ENCODE measurements at regions not wholly inside any gene's neighbourhood (a gene's known extent, or its start where the extent isn't known, plus 50 kb on each side); places are given as distances from the start of the nearest gene placed in this dataset.

DNA sequence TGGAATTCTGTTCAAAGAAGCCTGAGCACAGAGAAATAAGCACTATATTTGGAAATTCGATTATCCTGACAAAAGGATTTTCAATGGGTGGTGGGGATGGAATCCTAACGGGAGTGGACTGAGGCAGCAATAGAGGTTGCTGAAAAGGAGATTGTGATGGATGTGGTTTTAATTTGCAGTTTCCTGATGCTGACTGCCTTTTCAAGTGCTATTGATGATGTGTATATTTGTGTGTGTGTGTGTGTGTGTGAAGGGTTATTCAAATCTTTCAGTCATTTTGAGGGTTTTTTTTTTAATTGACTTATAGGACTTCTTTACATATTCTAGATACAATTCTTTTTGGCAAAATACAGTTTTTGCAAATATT is 614.5 kb downstream of the HINT1 start:
- Histone ChIP-seq H3K27ac (ENCODE audit: low read depth, low read length) (peak overlapping the region; percentile 2; the same call in 1 of the 2 replicates), H3K36me3 (ENCODE audit: insufficient read depth, low read length) (no peaks in the 10 kb centered on the region), H3K4me3 (ENCODE audit: low read length) (no peak overlapping the region), H3K9me3 (ENCODE audit: insufficient read depth, low read depth, low read length) (peaks cover 14% of the 10 kb centered on the region), H3K9ac (ENCODE audit: low read depth, low read length) (no peak overlapping the region), H3K4me1 (ENCODE audit: insufficient read depth, low read length) (no peaks in the 10 kb centered on the region), H3K27me3 (ENCODE audit: insufficient read depth, low read length) (no peaks in the 10 kb centered on the region)
- WGBS, result 78% methylated on average over 2 of the region's 2 CpGs

DNA sequence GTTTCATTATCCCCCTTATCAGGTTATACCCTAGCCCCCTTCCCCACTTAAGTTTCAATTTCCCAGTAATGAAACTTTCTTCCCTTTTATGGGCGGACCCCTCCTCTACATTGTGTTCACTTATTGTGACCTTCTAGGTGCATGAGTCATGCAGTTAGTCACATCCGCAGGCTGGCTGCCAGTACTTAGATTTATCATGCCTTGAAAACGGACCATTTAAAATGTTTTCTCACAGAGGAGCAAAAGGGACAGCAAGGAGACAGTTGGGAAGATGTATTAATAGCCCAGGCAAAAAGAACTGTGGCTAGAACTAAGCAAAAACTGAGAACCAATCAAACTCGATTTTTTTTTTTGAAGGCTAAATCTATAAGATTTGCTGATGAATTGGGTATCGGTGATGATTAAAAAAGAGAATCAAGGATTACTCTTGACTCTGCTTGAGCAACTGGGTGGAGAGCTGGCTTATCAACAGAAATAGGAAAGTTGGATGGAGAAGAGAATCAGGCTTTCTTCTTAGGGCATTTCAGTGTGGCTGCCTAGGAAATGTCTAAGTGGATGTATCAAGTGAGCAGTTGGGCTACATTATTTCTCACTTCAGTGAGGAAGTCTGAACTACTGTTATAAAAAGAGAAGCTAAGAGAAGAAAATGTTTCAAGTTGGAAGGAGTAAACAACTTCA is 615.0 kb downstream of the HINT1 start:
- Histone ChIP-seq H3K4me3 (ENCODE audit: low read length) (no peak overlapping the region), H3K36me3 (ENCODE audit: insufficient read depth, low read length) (no peaks in the 10 kb centered on the region), H3K9ac (ENCODE audit: low read depth, low read length) (no peak overlapping the region), H3K4me1 (ENCODE audit: insufficient read depth, low read length) (no peaks in the 10 kb centered on the region), H3K27ac (ENCODE audit: low read depth, low read length) (peak overlapping the region; percentile 2; the same call in 1 of the 2 replicates), H3K9me3 (ENCODE audit: insufficient read depth, low read depth, low read length) (peaks cover 19% of the 10 kb centered on the region), H3K27me3 (ENCODE audit: insufficient read depth, low read length) (no peaks in the 10 kb centered on the region)
- WGBS, result 85% methylated on average over 5 of the region's 5 CpGs

DNA sequence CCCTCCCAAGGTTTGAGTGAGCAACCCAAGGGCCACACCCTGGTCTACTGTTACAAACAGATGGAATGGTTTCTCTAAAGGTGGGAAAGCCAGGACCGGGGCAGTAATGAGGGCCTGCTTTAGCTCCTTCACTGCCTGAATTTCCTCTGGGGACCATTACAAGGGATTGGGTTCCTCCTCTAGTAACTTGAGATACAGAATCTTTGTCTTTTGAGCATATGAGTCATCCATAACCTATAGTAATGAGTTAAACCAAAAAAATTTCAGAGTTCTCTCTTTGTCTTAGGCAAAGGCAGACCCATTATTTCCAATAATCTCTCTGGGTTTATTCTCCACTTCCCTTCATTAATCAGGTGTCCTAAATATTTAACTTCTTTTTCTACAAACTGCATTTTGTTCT is 618.8 kb downstream of the HINT1 start:
- Histone ChIP-seq H3K9ac (ENCODE audit: low read depth, low read length) (no peak overlapping the region), H3K4me3 (ENCODE audit: low read length) (no peak overlapping the region), H3K36me3 (ENCODE audit: insufficient read depth, low read length) (no peaks in the 10 kb centered on the region), H3K4me1 (ENCODE audit: insufficient read depth, low read length) (no peaks in the 10 kb centered on the region), H3K27me3 (ENCODE audit: insufficient read depth, low read length) (no peaks in the 10 kb centered on the region), H3K9me3 (ENCODE audit: insufficient read depth, low read depth, low read length) (peaks cover 29% of the 10 kb centered on the region), H3K27ac (ENCODE audit: low read depth, low read length) (no peak overlapping the region)
- WGBS, result 89% methylated on average over 1 of the region's 1 CpG

DNA sequence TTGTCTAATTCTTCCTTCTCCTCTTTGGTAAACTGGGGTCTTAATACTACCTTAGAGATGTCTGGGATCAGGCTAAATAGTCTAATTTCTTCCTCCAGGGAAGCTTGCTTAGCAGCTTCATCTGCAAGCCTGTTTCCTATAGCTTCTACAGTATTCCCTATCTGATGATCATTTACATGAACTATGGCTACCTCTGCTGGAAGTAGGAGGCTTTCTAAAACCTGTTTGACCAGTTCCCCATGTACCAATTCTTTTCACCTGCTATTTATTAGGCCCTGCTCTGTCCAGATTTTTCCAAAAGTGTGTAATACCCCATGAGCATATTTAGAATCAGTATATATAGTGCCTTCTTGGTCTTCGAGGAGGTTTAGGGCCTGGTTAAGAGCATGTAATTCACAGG is 619.8 kb downstream of the HINT1 start:
- 100% methylated on average over 1 of the region's 1 CpG for WGBS
- no peak overlapping the region for H3K9ac ChIP-seq (ENCODE audit: low read depth, low read length)
- H3K27ac ChIP-seq (ENCODE audit: low read depth, low read length), result no peak overlapping the region
- H3K9me3 ChIP-seq (ENCODE audit: insufficient read depth, low read depth, low read length), result peaks cover 29% of the 10 kb centered on the region
- H3K27me3 ChIP-seq (ENCODE audit: insufficient read depth, low read length), result no peaks in the 10 kb centered on the region
- no peak overlapping the region for H3K4me3 ChIP-seq (ENCODE audit: low read length)
- no peaks in the 10 kb centered on the region for H3K36me3 ChIP-seq (ENCODE audit: insufficient read depth, low read length)
- no peaks in the 10 kb centered on the region for H3K4me1 ChIP-seq (ENCODE audit: insufficient read depth, low read length)

DNA sequence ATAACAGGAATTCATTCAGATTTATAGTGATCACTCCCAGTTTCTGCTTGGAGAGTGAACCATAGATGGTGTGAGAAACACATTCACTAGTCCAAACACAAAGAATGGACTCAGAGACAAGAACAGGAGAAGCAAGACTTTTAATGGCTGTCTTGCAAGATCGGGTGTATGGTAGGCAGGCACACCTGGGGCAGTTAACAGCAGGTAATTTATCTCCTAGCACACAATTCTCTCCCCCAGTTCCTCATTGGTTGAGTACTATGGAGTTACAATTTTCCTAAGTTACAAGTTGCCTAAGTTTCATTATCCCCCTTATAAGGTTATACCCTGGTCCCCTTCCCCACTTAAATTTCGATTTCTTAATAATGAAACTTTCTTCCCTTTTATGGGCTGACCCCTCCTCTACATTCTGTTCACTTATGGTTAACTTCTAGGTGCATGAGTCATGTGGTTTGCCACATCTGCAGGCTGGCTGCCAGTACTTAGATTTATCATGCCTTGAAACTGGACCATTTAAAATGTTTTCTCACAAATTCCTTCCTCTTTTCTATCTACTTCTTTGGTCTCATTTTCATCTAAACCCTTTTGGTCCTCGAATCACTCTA is 623.3 kb downstream of the HINT1 start:
- Histone ChIP-seq H3K9ac (ENCODE audit: low read depth, low read length) (no peak overlapping the region), H3K4me3 (ENCODE audit: low read length) (no peak overlapping the region), H3K27ac (ENCODE audit: low read depth, low read length) (no peak overlapping the region), H3K9me3 (ENCODE audit: insufficient read depth, low read depth, low read length) (peaks cover 29% of the 10 kb centered on the region), H3K4me1 (ENCODE audit: insufficient read depth, low read length) (no peaks in the 10 kb centered on the region), H3K27me3 (ENCODE audit: insufficient read depth, low read length) (no peaks in the 10 kb centered on the region), H3K36me3 (ENCODE audit: insufficient read depth, low read length) (no peaks in the 10 kb centered on the region)
- WGBS, result 92% methylated on average over 2 of the region's 3 CpGs

DNA sequence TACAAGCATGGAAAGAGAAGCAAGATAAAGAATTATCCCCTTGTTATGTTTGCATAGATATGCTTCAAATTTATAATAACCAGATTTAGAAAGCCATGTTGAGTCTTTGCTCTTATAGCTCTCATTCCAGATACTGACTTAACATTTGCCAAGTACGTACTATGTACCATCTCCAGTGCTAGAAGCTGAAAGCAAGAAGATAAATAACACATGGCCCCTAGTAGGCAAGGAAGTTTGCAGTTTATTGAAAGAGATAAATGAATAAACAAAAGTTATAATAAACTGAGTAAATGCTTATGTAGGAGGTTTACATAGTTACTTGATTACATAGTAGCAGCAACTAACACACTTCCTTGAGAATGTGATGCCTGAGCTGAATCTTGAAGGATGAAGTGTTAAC is 628.4 kb downstream of the HINT1 start:
- 100% methylated on average over 1 of the region's 1 CpG for WGBS
- Histone ChIP-seq H3K4me1 (ENCODE audit: insufficient read depth, low read length) (no peaks in the 10 kb centered on the region), H3K9me3 (ENCODE audit: insufficient read depth, low read depth, low read length) (no peaks in the 10 kb centered on the region), H3K27me3 (ENCODE audit: insufficient read depth, low read length) (no peaks in the 10 kb centered on the region), H3K9ac (ENCODE audit: low read depth, low read length) (no peak overlapping the region), H3K27ac (ENCODE audit: low read depth, low read length) (no peak overlapping the region), H3K4me3 (ENCODE audit: low read length) (no peak overlapping the region), H3K36me3 (ENCODE audit: insufficient read depth, low read length) (no peaks in the 10 kb centered on the region)

DNA sequence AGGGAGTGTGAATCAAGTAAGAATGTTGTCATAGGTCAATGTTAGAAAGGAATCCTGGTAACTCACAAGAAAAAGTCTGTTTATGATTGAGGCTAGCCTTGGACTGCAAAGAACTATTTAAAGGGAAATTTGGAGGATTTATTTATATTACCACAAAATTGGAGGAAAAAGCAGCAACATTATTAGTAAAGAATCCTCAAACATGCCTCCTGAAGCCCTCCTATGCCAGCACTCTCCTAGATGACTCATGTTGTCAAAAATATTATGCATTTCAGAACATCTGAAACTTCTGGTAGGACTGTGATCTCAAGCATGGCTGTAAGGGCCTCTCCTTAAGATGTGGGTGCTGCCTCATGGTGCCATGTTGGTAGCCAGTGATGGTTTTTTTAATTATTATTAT is 628.5 kb downstream of the CHSY3 start:
- Histone ChIP-seq H3K4me3 (ENCODE audit: low read length) (no peak overlapping the region), H3K9ac (ENCODE audit: low read depth, low read length) (no peak overlapping the region), H3K4me1 (ENCODE audit: insufficient read depth, low read length) (no peaks in the 10 kb centered on the region), H3K27me3 (ENCODE audit: insufficient read depth, low read length) (no peaks in the 10 kb centered on the region), H3K36me3 (ENCODE audit: insufficient read depth, low read length) (no peaks in the 10 kb centered on the region), H3K27ac (ENCODE audit: low read depth, low read length) (no peak overlapping the region), H3K9me3 (ENCODE audit: insufficient read depth, low read depth, low read length) (no peaks in the 10 kb centered on the region)

DNA sequence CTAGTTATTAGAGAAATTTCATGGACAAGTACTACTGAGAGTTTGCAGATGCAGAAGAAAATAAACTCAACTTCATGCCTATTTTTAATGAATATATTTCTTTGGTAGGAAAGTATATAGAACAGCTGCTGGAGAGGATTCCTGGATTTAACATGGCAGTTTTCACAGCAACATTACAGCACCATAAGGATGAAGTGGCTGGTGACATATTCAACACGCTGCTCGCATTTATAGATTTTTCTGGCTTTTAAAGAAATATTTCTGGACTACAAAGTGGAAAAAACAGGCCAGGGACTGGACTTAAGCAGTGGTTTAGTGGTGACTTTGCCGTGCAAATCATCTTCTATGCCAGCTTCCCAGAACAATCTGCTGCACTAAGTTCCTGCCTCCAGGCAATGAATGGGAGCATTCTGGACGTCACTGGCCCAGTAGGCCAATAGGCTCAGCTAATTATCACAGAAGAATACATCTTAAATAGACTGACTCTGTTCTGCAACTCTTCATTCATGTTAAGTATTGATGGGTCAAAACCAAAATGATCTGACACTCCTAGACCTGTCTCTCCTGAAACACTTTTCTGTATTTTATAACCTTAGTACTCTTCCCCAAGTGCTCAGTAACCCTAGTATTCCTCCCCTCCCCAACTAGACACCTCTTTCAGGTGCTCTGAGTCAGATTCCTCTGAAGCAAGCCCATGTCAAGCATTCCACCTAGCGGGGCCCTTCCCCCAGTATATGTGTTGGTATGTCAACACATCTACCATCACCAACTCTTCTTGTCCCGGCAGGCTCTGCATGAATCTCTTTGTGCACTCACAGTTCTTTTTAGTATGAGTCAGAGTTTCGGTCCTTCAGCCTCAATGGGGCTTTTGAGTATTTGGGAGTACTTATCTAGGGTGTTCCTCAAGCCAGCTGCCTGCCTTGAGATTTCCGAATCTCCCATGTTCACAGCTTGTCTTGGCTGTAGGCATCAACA is 625.5 kb downstream of the CHSY3 start:
- WGBS, result 86% methylated on average over 8 of the region's 8 CpGs
- no peaks in the 10 kb centered on the region for H3K27me3 ChIP-seq (ENCODE audit: insufficient read depth, low read length)
- no peaks in the 10 kb centered on the region for H3K9me3 ChIP-seq (ENCODE audit: insufficient read depth, low read depth, low read length)
- no peaks in the 10 kb centered on the region for H3K4me1 ChIP-seq (ENCODE audit: insufficient read depth, low read length)
- no peak overlapping the region for H3K4me3 ChIP-seq (ENCODE audit: low read length)
- no peaks in the 10 kb centered on the region for H3K36me3 ChIP-seq (ENCODE audit: insufficient read depth, low read length)
- H3K27ac ChIP-seq (ENCODE audit: low read depth, low read length), result no peak overlapping the region
- no peak overlapping the region for H3K9ac ChIP-seq (ENCODE audit: low read depth, low read length)

DNA sequence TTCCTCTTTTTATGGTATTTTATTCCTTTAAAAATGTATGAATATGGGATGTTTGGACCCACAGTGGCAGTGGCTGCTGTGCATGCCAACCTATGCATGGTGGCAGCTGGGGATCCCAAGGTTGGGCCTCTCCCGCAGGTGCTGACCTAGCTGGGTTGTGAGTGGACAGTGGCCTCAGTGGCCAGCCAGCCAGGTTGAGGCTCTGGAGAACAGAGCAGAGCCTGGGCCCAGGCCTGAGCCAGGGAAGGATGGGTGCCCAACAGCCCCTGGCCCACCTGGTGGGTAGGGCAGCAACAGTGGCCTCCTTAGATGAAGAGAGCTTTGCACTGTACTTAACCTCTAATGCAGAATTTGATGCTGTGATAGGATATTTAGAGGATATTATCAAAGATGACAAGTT is 624.8 kb downstream of the CHSY3 start:
- H3K9me3 ChIP-seq (ENCODE audit: insufficient read depth, low read depth, low read length), result no peaks in the 10 kb centered on the region
- no peaks in the 10 kb centered on the region for H3K36me3 ChIP-seq (ENCODE audit: insufficient read depth, low read length)
- H3K27me3 ChIP-seq (ENCODE audit: insufficient read depth, low read length), result no peaks in the 10 kb centered on the region
- WGBS, result 98% methylated on average over 1 of the region's 1 CpG
- H3K4me1 ChIP-seq (ENCODE audit: insufficient read depth, low read length), result no peaks in the 10 kb centered on the region
- H3K4me3 ChIP-seq (ENCODE audit: low read length), result no peak overlapping the region
- no peak overlapping the region for H3K27ac ChIP-seq (ENCODE audit: low read depth, low read length)
- H3K9ac ChIP-seq (ENCODE audit: low read depth, low read length), result no peak overlapping the region

DNA sequence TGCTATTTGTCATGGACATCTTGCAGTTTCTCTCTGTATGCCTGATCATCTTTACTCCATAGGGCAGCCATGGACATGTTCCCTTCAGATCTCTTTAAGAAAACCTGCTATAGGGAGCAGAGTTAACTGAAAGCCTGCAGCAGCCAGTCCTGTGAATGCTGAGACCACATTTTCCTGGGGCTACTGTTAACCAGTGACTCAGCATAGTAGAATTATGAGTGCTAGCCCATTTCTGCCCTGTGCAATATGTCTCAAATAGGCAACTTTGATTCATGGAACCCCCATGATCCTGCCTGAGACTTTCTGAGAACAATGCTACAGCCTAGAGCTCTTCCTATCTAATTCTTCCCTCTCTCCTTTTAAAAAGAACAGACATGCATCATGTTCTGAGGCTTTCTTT is 624.2 kb downstream of the CHSY3 start:
- H3K27ac ChIP-seq (ENCODE audit: low read depth, low read length), result no peak overlapping the region

DNA sequence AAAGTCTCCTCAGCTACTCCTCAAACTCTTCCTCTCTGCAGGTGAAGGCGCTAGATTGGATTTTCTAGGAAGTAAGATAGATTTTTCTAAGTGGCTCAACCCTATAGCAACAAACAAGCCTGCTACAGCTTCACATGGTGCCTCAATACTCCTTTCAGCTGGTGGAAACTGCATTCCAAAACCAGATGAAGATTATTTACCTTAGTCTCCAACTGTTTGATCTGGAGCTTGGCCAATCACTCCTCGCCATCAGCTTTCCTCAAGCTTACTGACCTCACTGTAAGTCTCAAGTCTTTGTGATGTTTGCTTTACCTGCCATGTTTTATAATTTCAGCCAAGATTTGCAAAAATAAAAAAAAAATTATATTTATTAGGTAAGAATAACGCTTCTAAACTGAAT is 622.4 kb downstream of the CHSY3 start:
- no peaks in the 10 kb centered on the region for H3K9me3 ChIP-seq (ENCODE audit: insufficient read depth, low read depth, low read length)
- no peak overlapping the region for H3K9ac ChIP-seq (ENCODE audit: low read depth, low read length)
- WGBS, result 100% methylated on average over 1 of the region's 3 CpGs
- H3K27ac ChIP-seq (ENCODE audit: low read depth, low read length), result no peak overlapping the region
- no peaks in the 10 kb centered on the region for H3K36me3 ChIP-seq (ENCODE audit: insufficient read depth, low read length)
- no peak overlapping the region for H3K4me3 ChIP-seq (ENCODE audit: low read length)
- H3K27me3 ChIP-seq (ENCODE audit: insufficient read depth, low read length), result no peaks in the 10 kb centered on the region
- H3K4me1 ChIP-seq (ENCODE audit: insufficient read depth, low read length), result peaks cover 5% of the 10 kb centered on the region; the same call in 1 of the 2 replicates

More for the DNA sequence above, 624.2 kb downstream of the CHSY3 start:
- Histone ChIP-seq H3K27me3 (ENCODE audit: insufficient read depth, low read length) (no peaks in the 10 kb centered on the region), H3K9ac (ENCODE audit: low read depth, low read length) (no peak overlapping the region), H3K9me3 (ENCODE audit: insufficient read depth, low read depth, low read length) (no peaks in the 10 kb centered on the region), H3K36me3 (ENCODE audit: insufficient read depth, low read length) (no peaks in the 10 kb centered on the region), H3K4me3 (ENCODE audit: low read length) (no peak overlapping the region), H3K4me1 (ENCODE audit: insufficient read depth, low read length) (no peaks in the 10 kb centered on the region)
